Gastroesophageal sphincter (tissue), 3 donors: ENCODE measurements at regions not wholly inside any gene's neighbourhood (a gene's known extent, or its start where the extent isn't known, plus 50 kb on each side); places are given as distances from the start of the nearest gene placed in this dataset.

Experiments used
- CTCF ChIP-seq, 4 experiments: fragments of 200-600 bp in 2 of 4; fragments of 450-650 bp in 2 of 4; sonication (generic) in 1 of 4; IDR thresholded peaks; one replicate each; pipeline ENCODE4 v1.5.1; 2017 to 2019; ENCODE audit warnings: antibody characterized with exemption in 4 of 4, mild to moderate bottlenecking in 2 of 4, moderate library complexity in 2 of 4
- EP300 ChIP-seq: sonication (generic); formaldehyde crosslinking; IDR thresholded peaks from one replicate; pipeline ENCODE4 v1.6.1; 2017; ENCODE audit warnings: antibody characterized with exemption, mild to moderate bottlenecking

DNA sequence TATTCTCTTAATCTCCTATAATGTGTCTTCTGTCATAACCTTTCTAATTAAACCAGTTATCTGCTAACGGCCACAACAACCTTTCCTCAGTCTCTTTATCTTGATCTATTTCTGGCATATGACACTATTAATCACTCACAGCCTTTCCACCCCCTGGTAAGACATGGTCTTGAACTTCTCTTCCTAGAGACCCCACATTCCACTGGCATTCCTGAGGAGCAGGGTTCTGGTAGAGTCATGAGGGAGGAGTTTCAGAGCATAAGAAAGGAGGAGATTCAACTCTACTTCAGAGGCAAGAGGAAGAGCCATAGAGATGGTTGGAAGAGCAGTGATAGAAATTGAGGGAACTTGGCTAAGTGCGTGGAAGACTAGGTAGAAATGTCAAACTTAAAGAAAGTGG lies 325.6 kb downstream of the BLID start:
- TF ChIP-seq CTCF (IDR thresholded peaks at IDR 0.05) (no peak), EP300 (no peak)
